H1 (cell line): ENCODE measurements at regions not wholly inside any gene's neighbourhood (a gene's known extent, or its start where the extent isn't known, plus 50 kb on each side); places are given as distances from the start of the nearest gene placed in this dataset.

Experiments used
- CTCF ChIA-PET: fragments of 300-600 bp; sonication (Branson Sonifier 250); formaldehyde crosslinking; loops from one replicate; lab custom pipeline; 2021; ENCODE audit not compliant: partially characterized antibody; lab: Charles Lee
- POLR2A ChIA-PET: fragments of 300-600 bp; sonication (Branson Sonifier 250); formaldehyde crosslinking; loops from one replicate; lab custom pipeline; 2021; ENCODE audit warnings: inconsistent platforms; ENCODE audit not compliant: partially characterized antibody; lab: Charles Lee
- DNase-seq, 2 experiments: peaks; one replicate each; pipeline versions ENCODE4 v3.0.0 to v3.0.0-alpha.2; 2010 to 2022; ENCODE audit warnings: low spot score in 2 of 2, low read depth in 1 of 2, mixed read lengths in 1 of 2
- FAIRE-seq: peaks from 2 replicates; lab custom pipeline; 2011; peaks lifted over from hg19 to GRCh38; lab: Jason Lieb, UNC
- H2AFZ ChIP-seq: 2 replicates; pipeline ENCODE4 v1.8.1; 2012; ENCODE audit warnings: low read length, inconsistent platforms
- H2AK5ac ChIP-seq: 2 replicates; pipeline ENCODE4 v1.6.1; 2013; ENCODE audit warnings: low read depth, low read length
- H2BK120ac ChIP-seq: replicated peaks from 2 replicates; pipeline ENCODE3; 2013; ENCODE audit warnings: low read depth, low read length, inconsistent platforms
- H2BK12ac ChIP-seq: 2 replicates; pipeline ENCODE4 v1.6.1; 2013; ENCODE audit warnings: low read depth, low read length
- H2BK15ac ChIP-seq: 2 replicates; pipeline ENCODE4 v1.6.1; 2013; ENCODE audit warnings: low read length
- H2BK20ac ChIP-seq: 2 replicates; pipeline ENCODE4 v1.6.1; 2013; ENCODE audit warnings: low read length
- H2BK5ac ChIP-seq: 2 replicates; pipeline ENCODE4 v1.6.1; 2013; ENCODE audit warnings: low read depth, low read length
- H3K14ac ChIP-seq: 2 replicates; pipeline ENCODE4 v1.6.1; 2013; ENCODE audit warnings: inconsistent platforms; ENCODE audit not compliant: insufficient read length
- H3K18ac ChIP-seq: 2 replicates; pipeline ENCODE4 v1.6.1; 2013; ENCODE audit warnings: low read length; ENCODE audit errors: extremely low read depth
- H3K23ac ChIP-seq: 2 replicates; pipeline ENCODE4 v1.6.1; 2013; ENCODE audit warnings: inconsistent platforms; ENCODE audit not compliant: insufficient read length
- H3K23me2 ChIP-seq: 2 replicates; pipeline ENCODE4 v1.6.1; 2013; ENCODE audit warnings: low read depth, low read length
- H3K27ac ChIP-seq: 2 replicates; pipeline ENCODE4 v1.6.1; 2011; ENCODE audit warnings: low read depth, low read length, inconsistent platforms
- H3K27me3 ChIP-seq, 4 experiments: replicated peaks in 1 of 4; 1 replicate in 1 of 4; 2 replicates in 3 of 4; pipeline versions ENCODE4 v1.6.1 to v1.8.1; 2011 to 2013; ENCODE audit warnings: low read length in 3 of 4, mild to moderate bottlenecking in 3 of 4, inconsistent platforms in 2 of 4, mixed read lengths in 2 of 4, moderate library complexity in 1 of 4; ENCODE audit not compliant: control insufficient read depth in 3 of 4, insufficient read depth in 3 of 4; ENCODE audit errors: extremely low read depth in 1 of 4
- H3K36me3 ChIP-seq, 4 experiments: 2 replicates each; pipeline versions ENCODE4 v1.6.1 to v1.8.1; 2011 to 2013; ENCODE audit warnings: mild to moderate bottlenecking in 4 of 4, low read length in 3 of 4, moderate library complexity in 2 of 4, control low read depth in 1 of 4, inconsistent platforms in 1 of 4; ENCODE audit not compliant: insufficient read depth in 4 of 4, control insufficient read depth in 2 of 4
- H3K4ac ChIP-seq: replicated peaks from 2 replicates; pipeline ENCODE3; 2013; ENCODE audit warnings: low read length, low read depth, mixed read lengths, inconsistent platforms; ENCODE audit not compliant: insufficient read length
- H3K4me1 ChIP-seq, 4 experiments: replicated peaks in 1 of 4; 1 replicate in 1 of 4; 2 replicates in 3 of 4; pipeline versions ENCODE4 v1.6.1 to v1.8.1; 2011 to 2013; ENCODE audit warnings: low read length in 3 of 4, inconsistent platforms in 2 of 4, mixed read lengths in 1 of 4; ENCODE audit not compliant: insufficient read depth in 4 of 4, control insufficient read depth in 3 of 4
- H3K4me2 ChIP-seq, 2 experiments: 2 replicates each; pipeline versions ENCODE4 v1.6.1 to v1.8.1; 2011 to 2013; ENCODE audit warnings: low read depth in 2 of 2, low read length in 2 of 2, control low read depth in 1 of 2, inconsistent platforms in 1 of 2, mild to moderate bottlenecking in 1 of 2; ENCODE audit not compliant: insufficient read depth in 1 of 2
- H3K4me3 ChIP-seq, 4 experiments: fragments of 200-600, 300-600 bp in 1 of 4; sonication (generic), shearing (Covaris generic), sonication (Bioruptor Twin) in 1 of 4; 2 replicates each; pipeline versions ENCODE4 v1.5.1 to v1.8.1; 2011 to 2016; ENCODE audit warnings: low read length in 4 of 4, low read depth in 3 of 4, control low read depth in 2 of 4, inconsistent platforms in 2 of 4, mild to moderate bottlenecking in 2 of 4, mixed read lengths in 1 of 4, moderate library complexity in 1 of 4; ENCODE audit not compliant: insufficient read depth in 2 of 4; ENCODE audit errors: extremely low read depth in 1 of 4
- H3K56ac ChIP-seq: replicated peaks from 2 replicates; pipeline ENCODE3; 2013; ENCODE audit warnings: low read depth, mild to moderate bottlenecking, mixed read lengths, low read length, inconsistent platforms; ENCODE audit not compliant: insufficient read length
- H3K79me1 ChIP-seq: 2 replicates; pipeline ENCODE4 v1.6.1; 2013; ENCODE audit warnings: low read depth, low read length, control low read depth
- H3K79me2 ChIP-seq, 2 experiments: 2 replicates each; pipeline versions ENCODE4 v1.6.1 to v1.8.1; 2012 to 2013; ENCODE audit warnings: low read length in 2 of 2, mild to moderate bottlenecking in 2 of 2, inconsistent platforms in 1 of 2; ENCODE audit not compliant: insufficient read depth in 2 of 2, control insufficient read depth in 1 of 2
- H3K9ac ChIP-seq, 4 experiments: replicated peaks in 1 of 4; 1 replicate in 1 of 4; 2 replicates in 3 of 4; pipeline versions ENCODE4 v1.6.1 to v1.8.1; 2011 to 2013; ENCODE audit warnings: low read depth in 3 of 4, low read length in 3 of 4, control low read depth in 2 of 4, mild to moderate bottlenecking in 2 of 4, moderate library complexity in 2 of 4, inconsistent platforms in 1 of 4; ENCODE audit errors: extremely low read depth in 1 of 4
- H3K9me3 ChIP-seq, 2 experiments: 2 replicates each; pipeline versions ENCODE4 v1.6.1 to v1.8.1; 2012 to 2013; ENCODE audit warnings: mild to moderate bottlenecking in 2 of 2, moderate library complexity in 2 of 2, control low read depth in 1 of 2, inconsistent platforms in 1 of 2, low read depth in 1 of 2, low read length in 1 of 2, mixed read lengths in 1 of 2; ENCODE audit not compliant: insufficient read depth in 2 of 2
- H4K20me1 ChIP-seq, 2 experiments: replicated peaks in 1 of 2; 2 replicates each; pipeline versions ENCODE3 to v1.8.1; 2011 to 2013; ENCODE audit warnings: inconsistent platforms in 2 of 2, low read length in 2 of 2, mild to moderate bottlenecking in 1 of 2; ENCODE audit not compliant: insufficient read depth in 2 of 2, control insufficient read depth in 1 of 2
- H4K5ac ChIP-seq: 2 replicates; pipeline ENCODE4 v1.6.1; 2013; ENCODE audit warnings: low read length, low read depth, mixed read lengths, inconsistent platforms; ENCODE audit not compliant: insufficient read length
- H4K8ac ChIP-seq: 2 replicates; pipeline ENCODE4 v1.8.0; 2013; ENCODE audit warnings: mild to moderate bottlenecking, moderate library complexity, low read length, inconsistent platforms; ENCODE audit not compliant: insufficient read depth; ENCODE audit errors: extremely low read depth
- H4K91ac ChIP-seq: replicated peaks from 2 replicates; pipeline ENCODE3; 2013; ENCODE audit warnings: low read length, mixed read lengths, inconsistent platforms; ENCODE audit not compliant: insufficient read length
- ATF2 ChIP-seq: IDR thresholded peaks from 2 replicates; pipeline ENCODE4 v1.6.1; 2012; ENCODE audit warnings: low read length, inconsistent platforms
- BCL11A ChIP-seq, 2 experiments: IDR thresholded peaks; one replicate each; pipeline ENCODE4 v1.6.1; 2011; ENCODE audit warnings: low read depth in 2 of 2, low read length in 2 of 2, mild to moderate bottlenecking in 2 of 2
- E2F6 ChIP-seq: IDR thresholded peaks from 2 replicates; pipeline ENCODE4 v1.6.1; 2012; ENCODE audit warnings: inconsistent platforms
- JUND ChIP-seq: IDR thresholded peaks from 2 replicates; pipeline ENCODE4 v1.6.1; 2011; ENCODE audit warnings: mild to moderate bottlenecking, improper control_type of control experiment, low read length
- KDM1A ChIP-seq: fragments of 200-600, 300-600 bp; sonication (generic); IDR thresholded peaks from 2 replicates; pipeline ENCODE4 v1.7.1; 2016; ENCODE audit warnings: mild to moderate bottlenecking, low read length, borderline replicate concordance
- SIN3A ChIP-seq, 2 experiments: IDR thresholded peaks in 1 of 2; conservative IDR thresholded peaks in 1 of 2; 2 replicates each; pipeline ENCODE4 v1.6.1; 2011 to 2012; ENCODE audit warnings: low read length in 2 of 2, improper control_type of control experiment in 1 of 2, low read depth in 1 of 2, mild to moderate bottlenecking in 1 of 2
- SP4 ChIP-seq: IDR thresholded peaks from 2 replicates; pipeline ENCODE4 v1.6.1; 2012; ENCODE audit warnings: low read length, inconsistent platforms
- TAF1 ChIP-seq: IDR thresholded peaks from 2 replicates; pipeline ENCODE4 v1.6.1; 2011; ENCODE audit warnings: mild to moderate bottlenecking, low read depth, low read length
- YY1 ChIP-seq: IDR thresholded peaks from 2 replicates; pipeline ENCODE4 v1.6.1; 2011; ENCODE audit warnings: low read depth, mild to moderate bottlenecking, low read length
- ZNF274 ChIP-seq: IDR thresholded peaks from 2 replicates; pipeline ENCODE4 v1.7.0; 2012; ENCODE audit warnings: low read length, borderline replicate concordance; ENCODE audit errors: extremely low read depth
- WGBS, 2 experiments: shearing (Covaris generic) in 1 of 2; methylation state at CpG; one replicate each; pipeline versions ENCODE4 v1.1.6 to v1.1.7; 2013 to 2015; ENCODE audit warnings: low lambda C conversion rate in 2 of 2, mixed read lengths in 2 of 2, inconsistent platforms in 1 of 2, low coverage in 1 of 2, missing lambda C conversion rate in 1 of 2; ENCODE audit not compliant: insufficient replicate concordance in 2 of 2, insufficient coverage in 1 of 2, insufficient read length in 1 of 2; ENCODE audit errors: extremely low coverage in 1 of 2, missing lambda C conversion rate in 1 of 2; 5-methylcytosine and 5-hydroxymethylcytosine counted together

GRCh38 chr2:8247905-8248622 is 433.8 kb upstream of the ID2 start:
- POLR2A ChIA-PET, result no interaction called here
- no peak for FAIRE-seq
- TF ChIP-seq ZNF274 (no peak), SIN3A (conservative IDR thresholded peaks at IDR 0.05 in 1 of 2, IDR thresholded peaks at IDR 0.05 in 1 of 2; ENCODE audit: low read depth in 1 of 2, low read length in 2 of 2) (no peak), SP4 (no peak), YY1 (no peak), KDM1A (no peak), JUND (no peak), TAF1 (no peak), E2F6 (no peak), ATF2 (no peak), BCL11A (IDR thresholded peaks at IDR 0.05; ENCODE audit: low read depth in 2 of 2, low read length in 2 of 2) (no peak)

More at GRCh38 chr2:8247905-8248622, 433.8 kb upstream of the ID2 start:
- no peaks in the 10 kb centered on the region for H4K20me1 ChIP-seq
- no peaks in the 10 kb centered on the region; a peak in 1 of 7 replicates for H3K27me3 ChIP-seq
- H2BK5ac ChIP-seq, result no peak overlapping the region; the same call in 1 of the 2 replicates
- no peak overlapping the region for H4K5ac ChIP-seq
- H2BK15ac ChIP-seq, result peak overlapping the region; percentile 18; the same call in 1 of the 2 replicates
- H3K79me2 ChIP-seq, result no peaks in the 10 kb centered on the region
- no peaks in the 10 kb centered on the region for H3K23me2 ChIP-seq
- CTCF ChIA-PET, result no interaction called here
- no peak overlapping the region for H3K18ac ChIP-seq
- peak overlapping the region; percentile 8 for H4K91ac ChIP-seq
- H3K56ac ChIP-seq, result no peak overlapping the region
- WGBS, 2 experiments, result 87% methylated on average over 11 of the region's 11 CpGs; no CpG with 5 or more reads in 1 of the 2 experiments
- H3K36me3 ChIP-seq, result no peaks in the 10 kb centered on the region
- peak overlapping the region; percentile 34; the same call in 1 of the 2 replicates for H2AK5ac ChIP-seq
- peak overlapping the region; percentile 86; the same call in 1 of the 2 replicates for H2BK20ac ChIP-seq
- H3K23ac ChIP-seq, result no peak overlapping the region
- no peak overlapping the region for H3K4me2 ChIP-seq
- H2BK120ac ChIP-seq, result peak overlapping the region; percentile 27
- H3K4me1 ChIP-seq, result no peaks in the 10 kb centered on the region
- no peak overlapping the region for H3K14ac ChIP-seq
- H2AFZ ChIP-seq, result no peak overlapping the region
- no peak for DNase-seq
- H3K9ac ChIP-seq, result no peak overlapping the region
- H4K8ac ChIP-seq, result no peak overlapping the region
- H3K79me1 ChIP-seq, result no peaks in the 10 kb centered on the region
- H3K4me3 ChIP-seq, result no peak overlapping the region
- H3K9me3 ChIP-seq, result peaks cover 7 to 28% of the 10 kb centered on the region in 2 experiments
- H3K27ac ChIP-seq, result no peak overlapping the region
- 0 out of 2 replicates have a peak overlapping the region, but pooled peaks have one; percentile 17 for H2BK12ac ChIP-seq
- H3K4ac ChIP-seq, result no peak overlapping the region
